NCI-H526 (cell line): ENCODE measurements at regions not wholly inside any gene's neighbourhood (a gene's known extent, or its start where the extent isn't known, plus 50 kb on each side); places are given as distances from the start of the nearest gene placed in this dataset.

Experiments
- DNase-seq, 2 experiments: peaks; one replicate each; lab custom pipeline; 2025; lab: John Stamatoyannopoulos, UW

GRCh38 chr22:44591146-44591790, 93.2 kb upstream of the RTL6 start:
- no peak for DNase-seq

GRCh38 chr22:44590291-44590690, 92.3 kb upstream of the RTL6 start:
- DNase-seq, result no peak

GRCh38 chr22:44589831-44590230, 91.8 kb upstream of the RTL6 start:
- no peak for DNase-seq

GRCh38 chr22:44588348-44588747, 90.3 kb upstream of the RTL6 start:
- DNase-seq, result no peak

GRCh38 chr22:44587737-44588310, 89.8 kb upstream of the RTL6 start:
- DNase-seq, result no peak

- peak; percentile 34 to 67 for DNase-seq
Observed at GRCh38 chr22:44586999-44587736, 89.1 kb upstream of the RTL6 start.

- DNase-seq, result peak; percentile 14 to 69
Observed at GRCh38 chr22:44586351-44586990, 88.4 kb upstream of the RTL6 start.

- DNase-seq, result no peak
Observed at GRCh38 chr22:44585559-44586350, 87.7 kb upstream of the RTL6 start.

GRCh38 chr22:44584256-44584902, 86.3 kb upstream of the RTL6 start:
- DNase-seq, result no peak

GRCh38 chr22:44583854-44584253, 85.8 kb upstream of the RTL6 start:
- no peak for DNase-seq

- no peak for DNase-seq
Observed at GRCh38 chr22:44583061-44583760, 85.2 kb upstream of the RTL6 start.

GRCh38 chr22:44582016-44582415, 84.0 kb upstream of the RTL6 start:
- no peak for DNase-seq

- no peak for DNase-seq
Observed at GRCh38 chr22:44581096-44581435, 83.0 kb upstream of the RTL6 start.

- no peak for DNase-seq
Observed at GRCh38 chr22:44580176-44581095, 82.4 kb upstream of the RTL6 start.

GRCh38 chr22:44578516-44579230, 80.6 kb upstream of the RTL6 start:
- DNase-seq, result no peak

- no peak for DNase-seq
Observed at GRCh38 chr22:44578110-44578457, 80.1 kb upstream of the RTL6 start.

- no peak for DNase-seq
Observed at GRCh38 chr22:44577391-44578109, 79.5 kb upstream of the RTL6 start.
